ENCODE measurements at regions not wholly inside any gene's neighbourhood (a gene's known extent, or its start where the extent isn't known, plus 50 kb on each side); places are given as distances from the start of the nearest gene placed in this dataset.

DNA sequence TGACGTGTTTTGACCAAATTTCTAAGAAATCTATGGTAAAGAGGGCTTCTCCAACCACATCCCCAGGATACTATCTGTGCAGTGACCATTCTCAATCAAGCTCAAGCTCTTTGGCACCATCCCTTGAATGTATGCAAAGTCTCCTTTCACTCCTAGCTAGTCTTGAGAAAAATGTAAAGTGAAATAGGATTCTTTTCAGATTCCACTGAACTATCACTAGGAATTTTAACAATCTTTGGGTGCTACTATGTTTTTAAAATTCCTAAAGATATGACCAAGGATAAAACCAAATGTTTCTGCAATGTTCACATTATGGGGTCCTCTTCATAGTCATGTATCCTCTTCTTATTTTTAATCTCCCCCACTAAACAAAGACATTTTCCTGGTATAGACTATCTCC lies 107.8 kb downstream of the TMCO5A start:
- no peaks in the 10 kb centered on the region for H3K27me3 ChIP-seq (ENCODE audit: control insufficient read depth in 2 of 2, insufficient read depth in 2 of 2, low read length in 2 of 2)
- H4K20me1 ChIP-seq (ENCODE audit: insufficient read depth, low read length) = no peaks in the 10 kb centered on the region
- H3K4me1 Mint-ChIP-seq = peaks cover 33% of the 10 kb centered on the region
- peaks cover 3 to 4% of the 10 kb centered on the region in 2 donors for H3K36me3 Mint-ChIP-seq
- DNase-seq = no peak
- H3K9me3 ChIP-seq (replicated peaks in 1 of 2; ENCODE audit: control insufficient read depth in 1 of 2, insufficient read depth in 1 of 2, low read length in 2 of 2) = no peaks in the 10 kb centered on the region
- H3K27ac Mint-ChIP-seq = peak overlapping the region; percentile 78 to 96 (median 90)
- no peak overlapping the region for H3K9ac ChIP-seq (ENCODE audit: insufficient read depth, low read length, poor library complexity, severe bottlenecking)
- H3K36me3 ChIP-seq (replicated peaks in 1 of 2; ENCODE audit: control insufficient read depth in 1 of 2, insufficient read depth in 2 of 2, low read length in 2 of 2) = no peaks in the 10 kb centered on the region
- H3K4me1 ChIP-seq (ENCODE audit: control insufficient read depth in 1 of 2, insufficient read depth in 2 of 2, low read length in 2 of 2) = peaks cover 35 to 39% of the 10 kb centered on the region in 2 donors
- peak overlapping the region; percentile 30 for H2AFZ ChIP-seq (ENCODE audit: insufficient read depth, low read depth, low read length, poor library complexity, severe bottlenecking)
- peak overlapping the region in 1 of 3 experiments; percentile 54 for H3K4me3 ChIP-seq (replicated peaks in 1 of 3; ENCODE audit: low read depth in 2 of 3, low read length in 3 of 3)
- H3K79me2 ChIP-seq (ENCODE audit: insufficient read depth, low read length) = no peaks in the 10 kb centered on the region
- H3K4me3 Mint-ChIP-seq = peak overlapping the region in 1 of 2 donors; percentile 72
- H3K9me3 Mint-ChIP-seq = peaks cover 0 to 2% (median 0%) of the 10 kb centered on the region in 7 donors
- TF ChIP-seq, protein P1, sequence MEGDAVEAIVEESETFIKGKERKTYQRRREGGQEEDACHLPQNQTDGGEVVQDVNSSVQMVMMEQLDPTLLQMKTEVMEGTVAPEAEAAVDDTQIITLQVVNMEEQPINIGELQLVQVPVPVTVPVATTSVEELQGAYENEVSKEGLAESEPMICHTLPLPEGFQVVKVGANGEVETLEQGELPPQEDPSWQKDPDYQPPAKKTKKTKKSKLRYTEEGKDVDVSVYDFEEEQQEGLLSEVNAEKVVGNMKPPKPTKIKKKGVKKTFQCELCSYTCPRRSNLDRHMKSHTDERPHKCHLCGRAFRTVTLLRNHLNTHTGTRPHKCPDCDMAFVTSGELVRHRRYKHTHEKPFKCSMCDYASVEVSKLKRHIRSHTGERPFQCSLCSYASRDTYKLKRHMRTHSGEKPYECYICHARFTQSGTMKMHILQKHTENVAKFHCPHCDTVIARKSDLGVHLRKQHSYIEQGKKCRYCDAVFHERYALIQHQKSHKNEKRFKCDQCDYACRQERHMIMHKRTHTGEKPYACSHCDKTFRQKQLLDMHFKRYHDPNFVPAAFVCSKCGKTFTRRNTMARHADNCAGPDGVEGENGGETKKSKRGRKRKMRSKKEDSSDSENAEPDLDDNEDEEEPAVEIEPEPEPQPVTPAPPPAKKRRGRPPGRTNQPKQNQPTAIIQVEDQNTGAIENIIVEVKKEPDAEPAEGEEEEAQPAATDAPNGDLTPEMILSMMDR (IDR thresholded peaks at IDR 0.05) = no peak
- peak overlapping the region; percentile 82 to 86 for H3K27ac ChIP-seq (ENCODE audit: low read depth in 1 of 2, low read length in 2 of 2)
- peak overlapping the region; percentile 66 for H3K4me2 ChIP-seq (replicated peaks; ENCODE audit: extremely low read depth, low read length, poor library complexity, severe bottlenecking)
- intact Hi-C loops (cut with micrococcal nuclease) = no loop called here
- peaks cover 1 to 3% (median 3%) of the 10 kb centered on the region in 3 donors for H3K27me3 Mint-ChIP-seq (ENCODE audit: low read depth in 3 of 3)
- WGBS (ENCODE audit: insufficient coverage) = 100% methylated on average over 1 of the region's 1 CpG

DNA sequence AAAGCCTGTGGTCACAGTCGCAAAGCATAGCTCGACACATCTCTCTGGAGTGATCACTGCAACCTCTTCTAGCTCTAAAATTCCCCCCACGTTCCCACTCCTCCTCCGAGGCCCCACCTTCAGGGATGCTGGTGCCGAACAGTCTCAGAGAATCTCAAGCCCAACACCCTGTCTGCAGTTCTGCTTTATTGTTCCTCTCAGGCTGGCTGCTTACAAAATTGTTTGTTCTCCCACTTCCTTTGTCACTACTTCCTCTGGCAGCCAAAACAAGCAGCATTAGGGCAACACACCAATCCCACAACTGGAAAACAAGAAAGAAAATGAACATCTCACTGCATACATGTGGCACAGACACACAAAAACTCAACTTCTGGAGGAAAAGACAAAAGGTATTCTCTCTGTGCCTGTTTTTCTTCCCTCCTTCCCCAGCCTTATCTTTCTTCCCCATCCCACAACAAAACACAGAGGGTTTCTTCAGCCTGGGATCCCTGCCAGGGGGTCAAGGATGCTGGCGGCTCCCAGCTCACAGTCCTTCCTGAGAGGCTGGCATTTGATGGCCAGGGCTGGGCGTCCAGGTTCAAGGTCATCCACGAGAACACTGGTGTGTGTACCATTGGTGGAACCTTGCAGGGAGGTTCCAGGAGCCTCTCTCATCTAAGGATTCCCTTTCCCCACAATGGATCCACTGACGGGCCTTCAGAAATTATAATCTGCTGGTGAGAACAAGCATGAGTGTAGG lies 108.4 kb downstream of the TMCO5A start:
- H3K4me2 ChIP-seq (replicated peaks; ENCODE audit: extremely low read depth, low read length, poor library complexity, severe bottlenecking) = peak overlapping the region; percentile 66
- peak overlapping the region; percentile 82 to 86 for H3K27ac ChIP-seq (ENCODE audit: low read depth in 1 of 2, low read length in 2 of 2)
- Mint-ChIP-seq H3K36me3 (peaks cover 4 to 5% of the 10 kb centered on the region in 2 donors), H3K27me3 (ENCODE audit: low read depth in 3 of 3) (peaks cover 1 to 5% (median 3%) of the 10 kb centered on the region in 3 donors), H3K27ac (peak overlapping the region; percentile 78 to 96 (median 90)), H3K9me3 (peaks cover 0 to 7% (median 1%) of the 10 kb centered on the region in 7 donors), H3K4me1 (peaks cover 33% of the 10 kb centered on the region), H3K4me3 (peak overlapping the region; percentile 48 to 72)
- H3K79me2 ChIP-seq (ENCODE audit: insufficient read depth, low read length) = no peaks in the 10 kb centered on the region
- no peaks in the 10 kb centered on the region for H3K27me3 ChIP-seq (ENCODE audit: control insufficient read depth in 2 of 2, insufficient read depth in 2 of 2, low read length in 2 of 2)
- WGBS (ENCODE audit: insufficient coverage) = 26% methylated on average over 7 of the region's 9 CpGs
- H3K36me3 ChIP-seq (replicated peaks in 1 of 2; ENCODE audit: control insufficient read depth in 1 of 2, insufficient read depth in 2 of 2, low read length in 2 of 2) = no peaks in the 10 kb centered on the region
- DNase-seq = peak; percentile 49 to 64 (median 56)
- no peaks in the 10 kb centered on the region for H4K20me1 ChIP-seq (ENCODE audit: insufficient read depth, low read length)
- H3K9ac ChIP-seq (ENCODE audit: insufficient read depth, low read length, poor library complexity, severe bottlenecking) = peak overlapping the region; percentile 25
- H3K9me3 ChIP-seq (replicated peaks in 1 of 2; ENCODE audit: control insufficient read depth in 1 of 2, insufficient read depth in 1 of 2, low read length in 2 of 2) = no peaks in the 10 kb centered on the region
- intact Hi-C loops (cut with micrococcal nuclease) = no loop called here
- peak overlapping the region; percentile 30 for H2AFZ ChIP-seq (ENCODE audit: insufficient read depth, low read depth, low read length, poor library complexity, severe bottlenecking)
- peak overlapping the region in 2 of 3 experiments; percentile 13 to 54 for H3K4me3 ChIP-seq (replicated peaks in 1 of 3; ENCODE audit: low read depth in 2 of 3, low read length in 3 of 3)
- peaks cover 35 to 39% of the 10 kb centered on the region in 2 donors for H3K4me1 ChIP-seq (ENCODE audit: control insufficient read depth in 1 of 2, insufficient read depth in 2 of 2, low read length in 2 of 2)
- TF ChIP-seq, protein P1 (IDR thresholded peaks at IDR 0.05) = no peak

All from CD14-positive monocyte (primary cell).